Activated gamma-delta T cell (primary cell): ENCODE measurements at regions not wholly inside any gene's neighbourhood (a gene's known extent, or its start where the extent isn't known, plus 50 kb on each side); places are given as distances from the start of the nearest gene placed in this dataset.

Experiments used
- DNase-seq: peaks from one replicate; lab custom pipeline; 2025; lab: John Stamatoyannopoulos, UW

DNA sequence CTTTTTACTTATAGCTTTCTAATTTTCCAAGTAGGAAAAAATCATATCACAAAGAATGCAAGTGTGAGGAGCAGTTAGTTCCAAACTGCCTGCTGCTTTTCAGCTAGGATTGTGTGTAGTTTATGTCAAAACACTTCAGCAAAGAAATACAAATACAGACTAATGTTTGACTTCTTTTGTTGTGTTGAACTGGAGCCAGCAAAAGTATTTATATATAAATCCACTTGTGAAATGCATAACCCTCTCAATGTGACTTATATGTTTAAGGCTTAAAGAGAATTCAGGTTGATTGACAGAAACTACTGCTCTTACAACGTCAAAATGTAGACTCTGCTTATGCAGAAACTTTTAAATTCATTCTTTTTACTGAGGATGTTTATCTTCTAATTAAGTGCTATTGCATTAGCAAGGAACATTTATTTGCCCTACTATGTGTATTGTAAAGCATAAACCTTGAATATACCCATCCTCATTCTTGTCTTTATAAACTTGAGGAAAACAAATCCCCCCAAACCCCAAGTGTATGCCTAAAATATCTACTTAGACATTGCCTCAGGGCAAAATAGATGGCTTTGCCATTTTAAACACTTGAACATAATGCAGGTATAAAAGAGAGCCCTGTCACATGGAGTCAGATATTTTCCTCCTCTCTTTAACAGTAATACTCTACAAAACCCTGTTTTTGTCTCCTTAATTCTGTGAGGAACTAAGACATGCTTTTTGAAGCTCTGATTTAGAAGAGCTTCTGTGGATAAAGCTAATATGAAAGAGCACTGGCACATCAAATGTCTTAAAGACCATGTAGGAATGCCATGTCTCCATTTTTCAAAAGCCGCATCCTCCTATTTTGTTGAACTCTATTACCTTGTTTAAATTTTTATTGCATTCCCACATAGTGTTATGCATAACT lies 302.8 kb upstream of the TBC1D5 start:
- no peak for DNase-seq

DNA sequence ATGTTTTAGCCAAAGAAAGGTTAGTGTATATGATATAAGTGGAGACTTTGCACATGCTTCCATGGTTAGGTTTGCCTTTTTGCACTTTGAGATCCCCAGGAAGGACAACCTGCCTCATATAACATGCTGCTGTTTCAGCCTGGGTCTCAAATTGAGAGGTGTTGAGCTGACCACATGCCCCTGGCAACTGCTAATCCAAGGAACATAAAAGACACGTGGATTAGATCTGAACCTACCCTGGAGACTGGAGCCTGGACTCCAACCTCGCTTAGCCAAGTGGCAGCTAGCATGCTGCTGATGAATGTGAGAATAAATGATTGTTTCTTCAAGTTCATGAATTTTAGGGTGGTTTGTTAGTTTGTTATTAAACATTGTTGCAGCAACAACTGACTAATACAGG lies 301.8 kb upstream of the TBC1D5 start:
- DNase-seq: no peak

DNA sequence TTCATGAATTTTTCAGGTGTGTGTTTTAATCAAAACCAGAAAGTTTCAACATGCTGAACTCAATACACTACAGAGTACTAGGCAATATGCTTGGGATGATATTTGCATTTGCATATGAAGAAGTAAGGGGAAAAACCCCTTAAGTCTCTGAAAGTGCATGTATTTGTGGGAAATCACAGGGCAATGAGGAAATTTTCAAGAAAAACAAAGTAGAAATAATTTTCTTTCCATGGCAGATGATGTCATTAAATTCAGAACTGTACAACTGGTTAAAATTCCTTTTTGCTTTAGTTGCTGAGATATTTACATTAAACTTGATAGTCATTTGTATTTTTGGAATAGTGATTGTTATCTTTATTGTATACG lies 294.0 kb upstream of the TBC1D5 start:
- no peak for DNase-seq

DNA sequence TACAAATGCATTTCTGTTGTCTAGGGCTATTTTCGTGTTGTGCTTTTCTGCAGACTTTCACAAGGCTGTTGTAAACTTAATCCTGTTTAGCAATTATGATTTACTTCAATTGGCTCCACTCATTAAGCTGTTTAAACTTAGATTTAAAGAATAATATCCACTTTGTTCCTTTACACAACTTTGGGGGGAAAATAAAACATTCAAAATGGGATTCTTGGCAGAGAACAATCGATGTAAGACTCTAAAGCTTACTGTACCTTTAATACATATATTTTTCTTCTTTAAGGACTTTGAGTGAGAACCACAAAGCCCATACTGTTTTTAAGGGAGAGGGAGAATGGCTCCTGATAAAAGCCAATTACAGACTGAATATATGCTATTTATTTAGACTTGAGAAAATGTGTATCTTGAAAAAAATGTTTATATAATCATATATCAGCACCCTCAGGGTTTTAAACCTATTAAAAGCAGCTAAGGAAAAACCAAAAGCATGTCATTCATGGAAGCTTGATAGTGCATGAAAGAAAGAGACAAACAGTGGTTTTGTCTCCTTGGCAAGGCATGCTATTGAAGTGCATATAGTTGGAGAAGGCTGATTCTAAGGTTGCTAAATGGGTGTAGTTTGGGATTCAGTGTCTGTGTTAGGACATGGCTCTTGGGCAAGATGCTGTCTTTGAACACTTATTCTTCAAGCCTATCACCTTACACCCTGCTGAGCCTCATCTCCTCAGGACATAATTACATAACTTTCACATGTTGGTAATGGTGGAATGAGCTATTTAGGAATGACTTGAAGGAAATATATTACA lies 293.4 kb upstream of the TBC1D5 start:
- DNase-seq: no peak

DNA sequence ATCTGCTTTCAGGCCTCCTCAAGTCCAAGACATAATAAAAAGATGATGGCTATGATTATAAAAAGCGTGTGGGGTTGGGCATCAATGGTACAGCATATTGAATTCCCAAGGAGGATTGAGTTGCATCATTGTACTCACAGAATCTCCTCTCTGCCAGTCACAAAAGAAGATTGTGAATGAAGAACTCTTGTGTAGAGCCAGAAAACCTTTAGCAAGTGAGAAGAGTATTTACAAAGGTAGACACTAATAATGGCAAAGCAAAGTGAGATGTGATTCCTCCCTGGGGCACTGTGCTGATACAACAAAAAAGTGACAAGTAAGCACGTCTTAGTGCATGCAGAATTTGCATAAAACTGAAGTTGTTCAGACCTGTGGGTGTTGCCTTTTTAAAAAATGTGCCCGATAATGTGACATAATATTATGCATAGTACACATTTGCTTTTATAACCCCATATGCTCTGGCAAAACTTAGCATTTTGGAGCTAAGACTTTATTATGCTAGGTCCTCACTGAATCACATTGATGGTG lies 291.2 kb upstream of the TBC1D5 start:
- DNase-seq: no peak

DNA sequence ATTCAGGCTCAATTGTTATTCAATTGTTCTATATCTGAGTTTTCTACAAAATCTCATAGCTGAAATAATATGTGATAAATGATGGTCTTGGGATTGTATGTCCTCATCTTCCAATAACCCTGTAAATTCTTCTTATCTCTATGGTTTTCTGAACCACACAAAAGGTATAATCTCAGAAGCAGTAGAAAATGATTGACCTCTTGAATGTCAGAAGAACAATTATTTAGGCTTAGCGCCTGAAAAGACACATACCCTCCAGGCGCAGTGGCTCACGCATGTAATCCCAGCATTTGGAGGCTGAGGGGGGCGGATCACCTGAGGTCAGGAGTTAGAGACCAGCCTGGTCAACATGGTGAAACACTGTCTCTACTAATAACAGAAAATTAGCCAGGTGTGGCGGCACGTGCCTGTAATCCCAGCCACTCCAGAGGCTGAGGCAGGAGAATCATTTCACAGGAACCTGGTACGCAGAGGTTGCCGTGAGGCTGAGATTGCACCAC lies 288.0 kb upstream of the TBC1D5 start:
- no peak for DNase-seq

DNA sequence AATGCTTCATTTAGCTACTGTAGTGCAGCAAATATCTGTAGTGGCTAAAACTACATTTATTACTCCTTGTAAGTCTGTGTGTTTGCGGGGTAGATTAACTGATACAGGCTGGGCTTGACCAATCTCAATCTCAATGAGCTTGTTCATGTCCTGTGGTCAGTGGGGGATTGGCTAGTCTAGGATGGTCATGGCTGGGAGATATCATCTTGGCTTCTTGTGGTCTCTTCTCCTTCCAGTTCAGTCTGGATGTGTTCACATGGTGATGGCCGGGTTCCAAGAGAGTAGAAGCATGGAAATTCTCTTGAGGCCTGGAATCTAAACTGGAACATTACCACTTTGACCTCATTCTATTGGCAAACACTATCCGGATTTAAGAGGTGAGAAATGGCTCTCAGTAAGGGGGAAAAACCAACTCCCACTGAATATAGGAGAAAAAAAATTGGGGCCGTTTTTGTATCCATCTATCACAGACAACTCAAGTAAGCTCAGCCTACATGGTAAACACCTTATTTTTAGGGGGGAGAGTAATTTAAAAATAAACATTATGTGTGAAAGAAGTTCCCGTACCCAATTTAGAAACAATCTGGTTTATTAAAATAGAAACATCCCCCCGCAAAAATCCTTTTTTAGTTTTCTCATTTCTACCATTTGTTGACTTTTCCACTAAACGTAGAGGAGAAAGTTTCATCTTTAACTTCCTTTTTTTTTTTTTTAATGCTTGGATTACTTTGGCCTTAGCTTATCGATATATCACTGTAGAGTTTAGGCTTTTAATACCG lies 284.9 kb upstream of the TBC1D5 start:
- DNase-seq: no peak

DNA sequence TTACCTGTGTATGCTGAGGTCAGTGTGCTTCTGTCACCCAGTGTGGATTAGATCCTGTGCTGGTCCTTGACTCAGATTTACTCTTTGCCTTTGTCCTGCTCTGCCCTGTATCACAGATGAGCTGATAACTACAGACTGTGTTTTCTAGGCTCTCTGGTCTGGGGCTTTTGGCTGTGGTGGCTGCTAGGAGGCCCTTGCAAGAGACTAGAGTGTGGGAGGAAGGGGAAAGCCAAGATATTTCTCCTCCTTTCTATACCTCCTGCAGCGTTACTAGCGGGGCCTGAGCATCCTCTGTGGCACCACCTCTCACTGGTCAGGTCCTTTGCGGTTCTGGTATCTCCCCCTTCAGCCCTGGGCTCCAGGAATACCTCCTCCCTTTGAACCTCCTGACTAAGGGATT lies 282.3 kb upstream of the TBC1D5 start:
- DNase-seq: no peak

DNA sequence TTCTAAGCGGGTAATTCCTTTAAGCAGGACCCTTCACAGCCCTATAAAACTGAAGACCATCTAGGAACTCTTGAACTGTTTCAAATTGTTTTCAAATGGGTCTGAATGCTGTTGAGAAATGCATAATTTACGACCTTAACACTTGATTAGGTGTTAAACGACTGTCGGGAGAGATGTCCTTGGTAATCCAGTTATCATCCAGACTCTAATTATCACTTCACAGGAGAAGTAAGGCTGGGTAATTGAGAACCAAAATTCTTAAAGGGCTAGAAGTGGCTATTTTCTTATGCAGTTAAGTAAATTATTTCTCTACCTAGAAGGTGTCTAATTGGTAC lies 276.7 kb upstream of the TBC1D5 start:
- DNase-seq: no peak

DNA sequence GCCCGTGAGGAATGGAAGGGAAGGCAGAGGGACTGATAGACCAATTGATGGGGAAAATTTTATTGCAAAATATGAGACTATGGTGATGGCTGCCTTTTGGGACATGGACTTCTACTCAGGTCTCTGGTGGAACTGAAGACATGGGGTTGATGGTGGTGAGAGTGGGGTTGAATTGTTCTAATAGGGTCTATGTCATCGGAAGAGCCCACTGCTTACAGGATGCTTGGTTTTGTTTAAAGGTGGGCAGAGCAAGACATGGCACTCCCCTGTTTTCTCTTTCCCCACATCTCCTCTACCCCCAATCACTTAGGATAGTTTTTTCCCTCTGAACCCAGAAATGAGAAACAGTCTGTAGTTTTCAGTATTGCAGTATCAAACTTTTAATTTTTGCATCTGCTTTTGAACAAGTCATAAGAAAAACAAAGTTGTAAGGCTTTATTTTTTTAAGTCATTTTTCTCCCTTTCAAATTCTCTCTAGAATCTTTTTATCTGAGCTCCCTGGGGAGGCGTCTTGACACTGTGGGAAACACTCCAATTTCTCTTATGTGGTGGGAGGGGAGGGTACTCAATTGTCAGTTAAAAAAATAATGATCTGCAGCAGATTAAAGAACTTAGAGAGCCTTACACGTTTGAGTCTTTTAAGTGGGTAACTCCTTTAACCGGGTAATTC lies 276.2 kb upstream of the TBC1D5 start:
- DNase-seq: no peak

DNA sequence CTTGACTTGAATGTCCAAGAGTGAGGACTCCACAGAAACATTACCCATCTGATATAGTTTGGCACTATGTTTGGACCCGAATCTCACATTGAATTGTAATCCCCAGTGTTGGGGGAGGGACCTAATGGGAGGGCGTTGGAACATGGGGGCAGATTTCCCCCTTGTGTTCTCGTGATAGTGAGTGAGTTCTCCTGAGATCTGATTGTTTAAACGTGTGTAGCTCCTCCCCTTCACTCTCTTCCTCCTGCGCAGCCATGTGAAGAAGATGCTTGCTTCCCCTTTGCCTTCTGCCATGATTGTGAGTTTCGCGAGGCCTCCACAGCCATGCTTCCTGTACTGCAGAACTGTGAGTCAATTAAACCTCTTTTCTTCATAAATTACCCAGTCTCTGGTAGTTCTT lies 273.9 kb upstream of the TBC1D5 start:
- DNase-seq: no peak

DNA sequence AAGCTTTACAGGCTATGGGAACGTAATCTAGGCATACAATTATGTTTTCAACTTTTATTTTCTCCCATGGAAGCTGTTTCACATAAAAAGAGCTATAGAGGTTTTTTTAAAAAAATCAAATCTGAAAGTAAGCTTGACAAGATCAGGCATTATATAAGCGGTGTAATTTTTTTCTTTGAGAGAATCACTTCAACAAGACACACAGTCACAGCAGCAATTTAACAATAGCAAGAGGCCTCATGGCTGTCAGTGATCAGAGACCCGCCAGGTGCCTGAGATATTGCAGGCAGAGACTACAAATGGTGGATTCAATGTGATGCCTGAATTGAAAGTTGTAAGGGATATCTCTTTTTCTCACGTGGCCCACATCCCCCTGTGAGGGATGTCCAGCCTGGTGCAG lies 270.5 kb upstream of the TBC1D5 start:
- DNase-seq: no peak

DNA sequence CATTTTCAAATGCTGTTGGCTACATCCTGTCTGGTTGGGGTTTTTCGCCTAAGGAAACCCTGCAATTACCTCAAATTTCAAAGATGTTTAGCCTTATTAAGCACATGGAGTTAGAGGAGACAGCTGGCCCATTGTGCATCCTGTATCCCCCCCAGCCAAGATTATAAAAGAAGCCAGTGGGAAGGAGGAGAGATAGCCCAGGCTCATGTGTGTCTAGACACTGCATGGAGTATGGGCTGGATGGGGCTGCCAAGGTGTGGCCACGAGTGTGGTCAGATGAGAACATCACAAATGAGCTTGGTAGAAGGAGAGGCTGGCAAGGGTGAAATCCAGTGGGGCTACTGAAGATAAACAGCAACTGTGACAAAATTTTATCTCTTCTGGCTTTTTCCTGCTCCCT lies 270.0 kb upstream of the TBC1D5 start:
- no peak for DNase-seq

DNA sequence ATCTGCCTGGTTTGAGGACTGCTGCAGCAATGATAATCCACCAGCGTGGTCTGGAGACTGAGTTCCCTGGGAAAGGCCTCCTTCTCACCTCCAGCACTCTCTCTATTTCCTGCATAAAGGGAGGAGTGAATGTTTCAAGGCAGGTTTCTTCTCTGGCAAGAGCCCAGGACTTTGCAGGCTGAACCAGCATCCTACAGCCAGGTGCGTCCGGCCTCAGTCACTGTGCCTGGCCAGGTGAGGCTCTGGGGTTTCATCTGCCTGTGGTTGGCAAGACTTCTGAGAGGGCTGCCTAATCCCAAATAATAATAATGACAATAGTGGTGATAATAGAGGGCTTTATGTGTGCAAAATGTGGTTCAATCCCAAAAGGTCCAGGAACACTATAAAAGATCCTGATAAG lies 269.0 kb upstream of the TBC1D5 start:
- DNase-seq: no peak

DNA sequence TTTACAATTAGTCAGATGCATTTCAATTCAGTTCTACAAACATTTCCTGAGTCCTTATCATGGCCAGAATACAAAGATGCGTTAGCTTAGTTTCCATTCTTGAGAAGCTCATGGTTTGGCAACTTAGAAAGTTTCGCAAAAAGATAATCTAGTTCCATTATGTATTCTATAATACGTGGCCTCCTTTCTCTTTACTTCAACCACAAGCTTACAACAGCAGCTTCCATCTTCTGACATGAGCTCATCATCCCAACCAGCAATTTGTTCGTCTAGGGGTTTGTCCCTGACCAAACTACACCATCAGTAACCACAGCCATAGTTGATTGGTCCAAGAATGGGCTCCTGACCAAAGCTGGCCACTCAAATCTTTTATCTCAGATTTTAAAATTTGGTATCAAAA lies 267.6 kb upstream of the TBC1D5 start:
- DNase-seq: no peak

DNA sequence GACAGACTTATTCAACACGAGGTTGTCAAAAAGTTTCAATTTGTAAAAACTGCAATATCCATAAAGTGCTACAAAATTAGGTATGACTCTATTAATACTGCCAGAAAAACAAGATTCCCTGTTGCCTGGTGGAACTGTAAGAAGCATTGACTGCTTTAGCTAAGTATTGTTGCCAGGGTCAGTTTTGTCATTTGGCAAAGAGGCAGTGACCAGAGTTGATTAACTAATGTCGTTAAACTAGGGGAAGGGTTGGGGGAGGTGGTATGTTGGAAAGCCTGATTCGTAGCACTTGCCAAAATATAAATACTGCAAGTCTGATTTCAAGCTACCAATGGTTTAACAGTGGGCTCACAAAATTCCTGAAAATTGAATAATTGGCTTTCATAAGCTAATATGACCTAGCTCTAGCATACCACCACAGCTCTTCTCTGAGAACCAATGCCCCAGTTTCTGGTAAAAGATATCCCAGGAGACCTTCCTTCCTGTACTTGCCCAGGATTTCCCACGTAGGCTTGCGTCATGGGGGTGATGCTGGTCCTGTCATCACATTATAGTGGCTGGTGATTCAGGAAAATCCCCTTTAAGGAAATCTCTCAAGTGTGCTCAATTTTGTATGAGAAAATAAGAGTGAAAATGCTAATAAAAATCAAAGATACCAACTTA lies 266.4 kb upstream of the TBC1D5 start:
- DNase-seq: no peak

DNA sequence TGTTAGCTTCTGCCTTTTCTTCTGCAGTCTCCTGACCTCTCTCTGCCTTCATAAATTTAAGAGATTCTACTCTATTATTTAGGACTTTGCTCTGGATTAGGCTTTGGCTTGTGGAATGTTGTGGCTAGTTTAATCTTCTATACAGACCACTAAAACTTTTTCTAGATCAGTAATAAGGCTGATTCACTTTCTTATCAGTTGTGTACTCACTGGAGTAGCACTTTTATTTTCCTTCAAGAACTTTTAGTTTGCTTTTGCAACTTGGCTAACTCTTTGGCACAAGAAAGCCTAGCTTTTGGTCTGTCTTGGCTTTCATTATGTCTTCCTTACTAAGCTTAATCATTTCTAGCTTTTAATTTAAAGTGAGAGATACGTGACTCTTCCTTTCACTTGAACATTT lies 265.5 kb upstream of the TBC1D5 start:
- no peak for DNase-seq

DNA sequence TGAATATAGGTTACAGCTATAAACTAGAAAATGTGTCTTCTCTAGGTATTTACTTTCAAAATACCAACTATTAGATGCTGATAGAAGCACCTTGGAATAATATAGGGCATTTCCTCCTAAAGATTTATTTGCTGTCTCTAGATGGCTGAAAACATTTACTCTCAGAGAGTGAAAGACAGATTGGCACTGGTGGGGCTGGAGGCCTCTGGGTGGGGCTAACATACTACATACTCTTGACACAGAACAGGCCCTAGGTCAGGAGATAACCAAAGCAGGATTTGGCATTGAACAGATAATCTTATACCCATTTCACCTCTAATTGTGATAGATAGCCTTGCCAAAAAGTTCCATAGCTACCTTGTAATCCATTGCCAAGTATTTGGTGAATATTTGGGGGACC lies 253.3 kb upstream of the TBC1D5 start:
- no peak for DNase-seq

DNA sequence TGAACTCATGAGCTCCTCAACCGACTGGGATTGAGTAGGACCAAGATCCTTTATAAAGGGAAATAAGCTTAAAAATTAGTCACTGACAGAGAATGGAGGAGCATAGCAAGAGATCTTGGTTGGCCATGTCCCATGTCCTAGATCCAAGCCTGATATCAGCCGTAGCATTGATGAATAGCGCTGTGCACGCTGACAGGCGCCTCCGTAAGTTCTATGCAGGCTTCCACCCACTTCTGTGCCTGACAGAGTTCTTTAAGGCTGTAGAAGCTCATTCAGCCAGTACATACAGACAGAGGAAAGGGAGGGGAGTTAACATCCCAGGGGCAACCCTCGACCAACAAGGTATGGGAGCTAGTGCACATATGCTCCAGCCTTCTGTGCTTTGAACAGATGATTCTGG lies 251.7 kb upstream of the TBC1D5 start:
- DNase-seq: no peak

DNA sequence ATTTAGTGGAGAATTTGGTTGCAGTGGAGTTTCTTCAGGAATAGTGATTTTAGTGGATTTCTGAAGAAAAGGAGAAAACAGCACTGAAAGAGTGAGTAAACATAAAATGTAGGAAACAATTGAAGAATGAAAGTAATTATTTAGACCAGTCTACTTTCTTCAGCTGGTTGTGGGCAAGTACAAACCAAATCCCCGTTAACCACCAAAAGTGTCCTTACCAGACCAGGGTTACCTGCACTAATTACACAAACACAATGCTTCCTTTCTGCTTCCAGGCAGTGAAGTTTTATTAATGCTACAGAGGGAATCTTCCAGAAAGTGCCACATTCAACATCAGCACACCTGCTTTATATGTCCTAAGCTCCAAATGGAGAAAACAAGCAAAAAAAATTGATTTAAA lies 248.0 kb upstream of the TBC1D5 start:
- no peak for DNase-seq

DNA sequence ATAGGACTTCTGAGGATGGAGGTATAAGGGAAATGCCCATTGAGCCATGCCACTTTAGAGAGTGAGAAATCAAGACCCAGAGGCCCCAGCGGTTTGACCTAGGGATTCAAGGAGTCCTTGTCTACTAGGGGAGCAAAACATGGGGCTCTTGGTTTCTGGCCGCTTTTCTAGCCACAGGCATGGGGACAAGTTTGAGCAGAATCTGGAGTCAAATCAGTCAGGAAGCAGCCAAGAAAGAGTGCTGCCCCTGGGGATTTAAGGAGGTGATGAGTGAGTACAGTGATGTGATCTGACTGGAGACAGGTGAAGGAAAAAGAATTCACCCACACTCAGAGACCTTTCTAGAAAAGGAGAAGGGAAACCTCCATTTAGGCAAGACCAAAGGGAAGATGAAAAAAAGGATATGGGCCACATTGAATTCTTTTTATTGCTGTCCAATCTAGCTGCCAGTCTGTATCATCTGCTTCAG lies 244.0 kb upstream of the TBC1D5 start:
- DNase-seq: no peak
